ENCODE measurements at regions not wholly inside any gene's neighbourhood (a gene's known extent, or its start where the extent isn't known, plus 50 kb on each side); places are given as distances from the start of the nearest gene placed in this dataset.

DNA sequence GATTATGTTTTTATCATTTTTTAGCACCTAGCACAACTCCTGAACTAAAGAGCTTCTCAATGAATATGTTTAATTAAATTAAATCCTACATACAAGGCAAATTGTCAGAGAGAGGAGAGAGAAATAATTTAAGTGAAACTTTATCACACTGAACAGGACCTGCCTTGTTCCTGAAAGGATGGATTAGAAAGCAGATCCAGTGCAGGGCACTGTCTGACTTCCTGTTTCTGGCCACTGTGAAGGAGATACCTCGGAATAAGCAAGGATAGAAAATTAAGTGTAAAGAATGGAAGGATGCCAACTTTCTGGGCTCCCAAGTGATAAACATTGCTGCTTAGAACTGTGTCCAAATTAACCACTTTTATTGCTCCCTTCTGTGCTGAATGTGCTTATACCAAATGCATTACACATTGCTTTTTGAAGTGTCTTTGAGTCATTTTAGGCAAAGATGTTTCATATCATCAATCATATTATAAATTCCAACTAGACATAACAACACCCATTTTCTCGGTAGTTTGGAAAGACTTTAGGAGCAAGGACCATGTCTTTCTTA is 89.1 kb upstream of the SPDL1 start:
- in situ Hi-C loops (cut with MboI; ENCODE audit: low sequenced_read_pairs) = no loop called here
- H3K9me3 ChIP-seq = no peaks in the 10 kb centered on the region
- no peak for DNase-seq (ENCODE audit: low spot score in 2 of 2)
- no peaks in the 10 kb centered on the region for H3K27me3 ChIP-seq (ENCODE audit: low read depth)
- no peaks in the 10 kb centered on the region for H3K36me3 ChIP-seq (replicated peaks)
- H3K4me1 ChIP-seq = no peaks in the 10 kb centered on the region
- H3K4me3 ChIP-seq = no peak overlapping the region

DNA sequence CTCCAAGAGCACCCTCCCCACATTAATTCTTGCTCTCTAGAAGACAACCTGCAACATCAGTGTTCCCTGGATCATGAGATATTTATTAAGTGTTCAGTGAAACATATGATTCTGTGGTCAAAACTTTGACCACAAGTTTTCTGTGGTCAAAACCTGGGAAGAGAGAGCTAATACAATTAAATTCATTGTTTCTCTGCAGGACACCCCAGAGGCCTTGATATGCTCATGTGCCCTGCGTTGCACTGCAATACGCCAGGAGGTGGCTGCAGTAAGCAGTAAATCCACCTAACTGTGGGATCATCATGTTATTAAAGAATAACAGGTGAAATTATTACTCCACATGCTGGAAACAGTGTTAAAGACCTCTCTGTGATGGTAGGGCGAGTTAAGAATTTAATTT is 109.3 kb upstream of the SPDL1 start:
- in situ Hi-C loops (cut with MboI; ENCODE audit: low sequenced_read_pairs) = no loop called here
- no peaks in the 10 kb centered on the region for H3K36me3 ChIP-seq (replicated peaks)
- no peaks in the 10 kb centered on the region for H3K27me3 ChIP-seq (ENCODE audit: low read depth)
- H3K9me3 ChIP-seq = 0 out of 2 replicates have a peak, but pooled peaks cover 3% of the 10 kb centered on the region
- no peak for DNase-seq (ENCODE audit: low spot score in 2 of 2)
- H3K4me3 ChIP-seq = no peak overlapping the region
- H3K4me1 ChIP-seq = no peaks in the 10 kb centered on the region

DNA sequence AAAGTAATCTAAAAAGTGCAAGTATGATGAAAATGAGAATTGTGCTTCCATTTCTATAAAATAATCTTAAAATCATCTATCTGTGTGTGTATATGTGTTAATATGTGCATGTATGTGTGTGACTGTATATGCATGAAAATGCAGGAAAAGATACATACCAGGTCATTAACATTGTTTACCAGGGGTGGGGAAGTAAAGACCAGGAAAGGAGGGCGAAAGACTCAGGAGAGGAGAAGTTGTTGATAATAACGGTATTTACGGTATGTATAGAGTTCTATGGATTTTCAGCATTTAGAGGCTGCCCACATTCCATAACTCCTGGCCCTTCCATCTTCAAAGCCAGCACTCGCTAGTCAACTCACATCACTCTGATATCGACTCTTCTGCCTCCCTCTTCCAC is 111.0 kb upstream of the SPDL1 start:
- Histone ChIP-seq H3K27me3 (ENCODE audit: low read depth) (no peaks in the 10 kb centered on the region), H3K4me3 (no peak overlapping the region), H3K9me3 (0 out of 2 replicates have a peak, but pooled peaks cover 3% of the 10 kb centered on the region), H3K4me1 (peaks cover under 1% of the 10 kb centered on the region), H3K36me3 (replicated peaks) (no peaks in the 10 kb centered on the region)
- in situ Hi-C loops (cut with MboI; ENCODE audit: low sequenced_read_pairs) = no loop called here
- no peak for DNase-seq (ENCODE audit: low spot score in 2 of 2)

DNA sequence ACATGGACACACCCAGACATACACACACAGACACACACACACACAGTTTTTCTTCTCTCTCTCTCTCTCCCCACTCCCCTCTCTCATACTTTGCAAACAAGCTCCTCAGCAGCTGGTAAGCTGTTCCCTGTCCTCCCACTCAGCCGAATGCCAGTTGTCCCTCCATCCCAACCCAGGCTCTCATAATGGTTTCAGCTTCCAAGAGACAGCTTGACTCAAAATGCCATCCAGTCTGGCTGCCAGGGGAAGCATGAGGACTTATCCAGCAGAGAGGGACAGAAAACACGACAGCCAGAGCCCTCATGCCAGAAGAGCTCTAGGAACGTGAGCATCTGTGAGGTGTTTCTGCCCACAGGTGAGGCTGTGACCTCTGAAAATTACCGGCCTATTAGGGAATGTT is 112.6 kb upstream of the SPDL1 start:
- no peak for DNase-seq (ENCODE audit: low spot score in 2 of 2)
- Histone ChIP-seq H3K36me3 (replicated peaks) (no peaks in the 10 kb centered on the region), H3K27me3 (ENCODE audit: low read depth) (no peaks in the 10 kb centered on the region), H3K4me1 (peaks cover 12% of the 10 kb centered on the region), H3K4me3 (no peak overlapping the region), H3K9me3 (no peaks in the 10 kb centered on the region)
- in situ Hi-C loops (cut with MboI; ENCODE audit: low sequenced_read_pairs) = no loop called here

GRCh38 chr5:169467041-169467771 is 116.4 kb upstream of the SPDL1 start:
- Histone ChIP-seq H3K9me3 (no peaks in the 10 kb centered on the region), H3K4me1 (peaks cover 12% of the 10 kb centered on the region), H3K27me3 (ENCODE audit: low read depth) (no peaks in the 10 kb centered on the region), H3K4me3 (no peak overlapping the region), H3K36me3 (replicated peaks) (no peaks in the 10 kb centered on the region)
- DNase-seq (ENCODE audit: low spot score in 2 of 2) = peak; percentile 51 to 77
- in situ Hi-C loops (cut with MboI; ENCODE audit: low sequenced_read_pairs) = no loop called here

DNA sequence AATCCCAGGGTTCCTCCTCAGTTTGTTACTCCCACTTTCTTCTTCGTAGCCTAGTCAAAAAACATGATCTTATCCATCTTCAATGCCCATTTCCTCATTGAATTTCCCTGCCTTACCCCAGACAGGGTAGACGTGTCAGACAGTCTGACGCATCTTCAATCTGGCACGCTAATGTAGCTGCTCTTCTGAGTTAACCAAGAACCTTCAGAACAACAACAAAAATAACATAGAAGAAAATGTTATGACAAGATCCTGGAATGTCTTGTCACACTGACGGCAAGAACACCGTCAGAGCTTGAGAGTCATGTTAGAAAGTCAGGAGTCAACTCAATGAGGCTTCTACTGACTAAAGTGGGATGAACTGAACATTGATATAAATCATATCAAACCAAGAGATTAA is 122.7 kb upstream of the SPDL1 start:
- in situ Hi-C loops (cut with MboI; ENCODE audit: low sequenced_read_pairs) = no loop called here
- Histone ChIP-seq H3K9me3 (no peaks in the 10 kb centered on the region), H3K36me3 (replicated peaks) (no peaks in the 10 kb centered on the region), H3K4me3 (no peak overlapping the region), H3K4me1 (peaks cover 14% of the 10 kb centered on the region), H3K27me3 (ENCODE audit: low read depth) (no peaks in the 10 kb centered on the region)
- no peak for DNase-seq (ENCODE audit: low spot score in 2 of 2)

DNA sequence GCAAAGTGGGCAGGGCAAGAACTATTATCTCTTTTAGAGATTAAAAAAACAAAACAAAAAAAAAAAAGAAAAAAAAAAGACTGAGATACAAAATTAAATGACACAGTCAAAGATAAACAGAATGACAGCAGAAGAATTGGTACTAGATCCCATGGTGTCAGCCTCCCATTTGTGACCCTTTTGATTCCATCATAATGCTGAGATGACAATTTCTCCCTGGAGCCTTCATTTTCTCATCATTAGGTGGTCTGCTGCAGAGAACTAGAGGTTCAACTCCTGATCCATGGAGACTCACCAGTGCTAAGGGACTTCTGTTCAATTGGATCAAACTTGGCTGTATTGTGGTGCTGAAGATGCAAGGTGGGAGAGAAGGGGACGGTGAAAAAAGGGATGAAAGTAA is 123.5 kb upstream of the SPDL1 start:
- no peaks in the 10 kb centered on the region for H3K36me3 ChIP-seq (replicated peaks)
- no peaks in the 10 kb centered on the region for H3K27me3 ChIP-seq (ENCODE audit: low read depth)
- in situ Hi-C loops (cut with MboI; ENCODE audit: low sequenced_read_pairs) = no loop called here
- no peaks in the 10 kb centered on the region for H3K9me3 ChIP-seq
- H3K4me3 ChIP-seq = no peak overlapping the region
- peaks cover 14% of the 10 kb centered on the region for H3K4me1 ChIP-seq
- DNase-seq (ENCODE audit: low spot score in 2 of 2) = no peak

DNA sequence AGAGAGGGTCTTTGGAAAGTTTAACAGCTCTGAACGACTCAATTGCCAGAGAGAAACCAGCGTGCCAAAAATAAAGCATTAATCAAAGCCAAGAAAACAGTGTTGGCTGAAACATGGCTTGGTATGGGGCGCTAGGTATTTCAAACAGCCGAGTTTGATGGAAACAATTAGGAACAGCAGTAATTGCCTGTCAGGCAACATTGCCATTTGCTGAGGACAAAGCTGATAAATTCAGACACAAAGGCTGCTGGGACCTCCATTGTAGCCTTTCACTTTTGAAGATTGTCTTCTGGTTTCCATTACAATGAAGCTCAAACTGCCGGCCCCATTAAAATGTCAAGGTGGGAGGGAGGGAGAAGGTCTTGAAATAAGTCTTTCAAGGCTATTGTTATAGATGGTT is 125.4 kb upstream of the SPDL1 start:
- Histone ChIP-seq H3K27me3 (ENCODE audit: low read depth) (no peaks in the 10 kb centered on the region), H3K4me1 (peaks cover 14% of the 10 kb centered on the region), H3K4me3 (no peak overlapping the region), H3K9me3 (no peaks in the 10 kb centered on the region), H3K36me3 (replicated peaks) (no peaks in the 10 kb centered on the region)
- DNase-seq (ENCODE audit: low spot score in 2 of 2) = peak; percentile 79 to 87
- in situ Hi-C loops (cut with MboI; ENCODE audit: low sequenced_read_pairs) = no loop called here

DNA sequence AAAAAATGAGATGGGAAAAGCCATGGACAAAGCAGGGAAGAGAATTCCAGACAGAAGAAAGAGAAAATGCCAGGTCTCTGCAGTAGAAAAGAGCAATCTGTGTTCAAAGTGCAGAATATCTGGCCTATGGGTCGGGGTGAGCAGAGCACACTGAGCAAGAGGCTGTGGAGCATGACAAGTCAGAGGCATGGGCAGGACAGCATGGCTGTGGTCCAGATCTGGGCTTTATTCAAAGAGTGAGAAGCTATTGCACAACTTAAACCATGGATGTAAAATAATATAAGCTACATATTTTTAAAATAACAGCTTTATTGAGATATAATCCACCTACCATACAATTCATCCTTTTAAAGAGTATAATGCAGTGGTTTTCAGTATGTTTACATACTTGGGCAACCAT is 133.1 kb upstream of the SPDL1 start:
- Histone ChIP-seq H3K36me3 (replicated peaks) (no peaks in the 10 kb centered on the region), H3K4me3 (no peak overlapping the region), H3K27me3 (ENCODE audit: low read depth) (no peaks in the 10 kb centered on the region), H3K4me1 (no peaks in the 10 kb centered on the region), H3K9me3 (no peaks in the 10 kb centered on the region)
- in situ Hi-C loops (cut with MboI; ENCODE audit: low sequenced_read_pairs) = no loop called here
- no peak for DNase-seq (ENCODE audit: low spot score in 2 of 2)

GRCh38 chr5:169448826-169449225 is 134.7 kb upstream of the SPDL1 start:
- Histone ChIP-seq H3K9me3 (no peaks in the 10 kb centered on the region), H3K27me3 (ENCODE audit: low read depth) (no peaks in the 10 kb centered on the region), H3K4me3 (no peak overlapping the region), H3K36me3 (replicated peaks) (no peaks in the 10 kb centered on the region), H3K4me1 (no peaks in the 10 kb centered on the region)
- in situ Hi-C loops (cut with MboI; ENCODE audit: low sequenced_read_pairs) = no loop called here
- no peak for DNase-seq (ENCODE audit: low spot score in 2 of 2)

DNA sequence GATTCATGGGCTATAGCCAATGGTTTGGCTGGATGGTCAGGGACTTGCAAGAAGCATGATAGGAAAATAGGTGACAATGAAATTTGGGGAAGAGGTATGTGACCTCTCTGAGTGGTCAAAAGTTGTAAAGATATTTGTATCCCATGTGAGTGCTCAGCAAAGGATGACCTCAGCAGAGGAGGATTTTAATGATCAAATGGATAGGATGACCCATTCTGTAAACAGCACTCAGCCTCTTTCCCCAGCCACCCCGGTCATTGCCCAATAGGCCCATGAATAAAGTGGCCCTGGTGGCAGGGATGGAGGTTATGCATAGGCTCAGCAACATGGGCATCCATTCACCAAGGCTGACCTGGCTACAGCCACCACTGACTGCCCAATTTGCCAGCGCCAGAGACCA is 138.4 kb upstream of the SPDL1 start:
- H3K4me3 ChIP-seq = no peak overlapping the region
- no peaks in the 10 kb centered on the region for H3K4me1 ChIP-seq
- in situ Hi-C loops (cut with MboI; ENCODE audit: low sequenced_read_pairs) = no loop called here
- H3K9me3 ChIP-seq = no peaks in the 10 kb centered on the region
- H3K27me3 ChIP-seq (ENCODE audit: low read depth) = no peaks in the 10 kb centered on the region
- no peak for DNase-seq (ENCODE audit: low spot score in 2 of 2)
- no peaks in the 10 kb centered on the region for H3K36me3 ChIP-seq (replicated peaks)

GRCh38 chr5:169442913-169443784 is 140.4 kb upstream of the SPDL1 start:
- DNase-seq (ENCODE audit: low spot score in 2 of 2) = no peak
- no peaks in the 10 kb centered on the region for H3K4me1 ChIP-seq
- H3K36me3 ChIP-seq (replicated peaks) = no peaks in the 10 kb centered on the region
- H3K27me3 ChIP-seq (ENCODE audit: low read depth) = no peaks in the 10 kb centered on the region
- H3K4me3 ChIP-seq = no peak overlapping the region
- in situ Hi-C loops (cut with MboI; ENCODE audit: low sequenced_read_pairs) = no loop called here
- H3K9me3 ChIP-seq = no peaks in the 10 kb centered on the region

DNA sequence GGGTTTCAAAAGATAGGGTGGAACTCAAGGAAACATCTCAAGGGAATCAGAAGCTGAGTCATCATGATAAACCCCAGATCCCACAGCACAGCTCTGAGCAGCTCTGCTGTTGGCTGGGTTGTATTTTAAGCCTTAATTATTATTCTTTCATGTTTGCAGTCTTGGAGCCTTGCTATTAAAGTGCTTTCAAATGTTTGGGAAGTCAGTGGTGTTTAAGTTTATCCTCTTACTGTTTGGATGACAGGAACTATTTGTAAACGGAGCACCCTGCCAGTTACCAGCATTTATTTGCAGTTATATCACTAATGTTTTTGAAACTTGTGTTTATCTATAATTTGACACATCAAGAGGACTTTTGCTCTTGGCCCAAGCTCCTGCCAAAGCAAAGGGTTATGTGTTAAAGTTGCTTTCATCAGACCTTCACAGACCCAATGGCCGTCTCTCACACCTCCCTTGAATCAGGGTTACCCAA is 141.1 kb upstream of the SPDL1 start:
- no peaks in the 10 kb centered on the region for H3K9me3 ChIP-seq
- in situ Hi-C loops (cut with MboI; ENCODE audit: low sequenced_read_pairs) = no loop called here
- H3K4me3 ChIP-seq = no peak overlapping the region
- DNase-seq (ENCODE audit: low spot score in 2 of 2) = no peak
- no peaks in the 10 kb centered on the region for H3K4me1 ChIP-seq
- no peaks in the 10 kb centered on the region for H3K36me3 ChIP-seq (replicated peaks)
- no peaks in the 10 kb centered on the region for H3K27me3 ChIP-seq (ENCODE audit: low read depth)

DNA sequence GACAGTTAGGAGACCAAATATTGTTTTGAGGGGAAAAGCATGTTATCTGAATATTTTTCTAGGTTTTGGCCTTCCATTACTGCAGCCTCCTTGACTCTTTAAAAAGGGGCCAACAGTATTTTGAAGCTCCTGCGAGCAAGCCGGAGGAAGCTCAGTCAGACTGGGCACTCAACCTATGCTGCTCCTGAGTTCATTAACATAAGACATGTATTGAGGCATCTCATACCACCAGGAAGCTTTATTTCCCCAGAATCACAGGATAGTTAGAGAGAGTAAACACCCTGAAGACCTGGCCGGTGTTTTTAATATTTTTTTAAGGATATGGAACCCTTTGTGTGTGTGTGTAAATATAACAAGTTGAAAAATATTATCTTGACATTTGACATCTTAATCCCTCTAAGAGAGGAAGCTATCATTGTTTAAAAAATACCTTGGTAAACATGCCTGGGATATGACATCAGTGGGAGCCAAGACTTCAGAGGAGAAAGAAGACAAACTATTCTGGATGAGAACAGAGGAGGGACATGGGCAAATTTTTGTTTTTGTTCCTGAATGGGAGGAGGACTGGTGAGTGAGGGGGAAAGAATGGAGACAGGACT is 139.3 kb upstream of the SLIT3 start:
- no peaks in the 10 kb centered on the region for H3K27me3 ChIP-seq (ENCODE audit: low read depth)
- in situ Hi-C loops (cut with MboI; ENCODE audit: low sequenced_read_pairs) = no loop called here
- H3K4me1 ChIP-seq = no peaks in the 10 kb centered on the region
- H3K4me3 ChIP-seq = no peak overlapping the region
- H3K36me3 ChIP-seq (replicated peaks) = no peaks in the 10 kb centered on the region
- DNase-seq (ENCODE audit: low spot score in 2 of 2) = no peak
- no peaks in the 10 kb centered on the region for H3K9me3 ChIP-seq

All from HAP-1 (cell line).